A549 (cell line): ENCODE measurements at regions not wholly inside any gene's neighbourhood (a gene's known extent, or its start where the extent isn't known, plus 50 kb on each side); places are given as distances from the start of the nearest gene placed in this dataset.

Experiments
- ATAC-seq, 2 experiments: fragments of 200-7000 bp in 1 of 2; fragments of >200 bp in 1 of 2; cut with Nextera tagmentation in 1 of 2; cut with Tn5 transposase in 1 of 2; 3 replicates each; pipeline versions ENCODE4 v1.8.0 to v1.9.1; 2018 to 2020; ENCODE audit warnings: mild to moderate bottlenecking in 1 of 2, moderate library complexity in 1 of 2
- CTCF ChIA-PET: fragments of 300-600 bp; sonication (Branson Sonifier 250); formaldehyde crosslinking; extraction: SDS; loops from one replicate; lab custom pipeline; 2021; ENCODE audit warnings: antibody characterized with exemption, inconsistent platforms; lab: Yijun Ruan, JAX
- POLR2A ChIA-PET: fragments of 350-600 bp; formaldehyde crosslinking; extraction: SDS; loops from one replicate; lab custom pipeline; 2021; ENCODE audit warnings: antibody characterized with exemption, inconsistent platforms; lab: Yijun Ruan, JAX
- DNase-seq, 2 experiments: peaks; one replicate each; pipeline versions ENCODE4 v3.0.0 to v3.0.0-alpha.2; 2011 to 2016; ENCODE audit warnings: low read depth in 1 of 2, low spot score in 1 of 2
- FAIRE-seq: peaks from 2 replicates; lab custom pipeline; 2011; peaks lifted over from hg19 to GRCh38; lab: Jason Lieb, UNC
- H3K27ac ChIP-seq, 2 experiments: fragments of >200 bp; sonication (Bioruptor Twin); formaldehyde crosslinking; 3 replicates each; pipeline ENCODE4 v1.5.1; 2016 to 2017
- H3K4me1 ChIP-seq: fragments of >200 bp; sonication (Bioruptor Twin); formaldehyde crosslinking; 3 replicates; pipeline ENCODE4 v1.6.1; 2016
- H3K4me2 ChIP-seq: fragments of >200 bp; sonication (Bioruptor Twin); formaldehyde crosslinking; 3 replicates; pipeline ENCODE4 v1.6.1; 2016
- H3K4me3 ChIP-seq: fragments of >200 bp; sonication (Bioruptor Twin); formaldehyde crosslinking; 3 replicates; pipeline ENCODE4 v1.5.1; 2016
- H3K9me3 ChIP-seq: fragments of >200 bp; sonication (Bioruptor Twin); formaldehyde crosslinking; 3 replicates; pipeline ENCODE4 v1.6.1; 2016
- CEBPB ChIP-seq, 2 experiments: fragments of >200 bp in 1 of 2; sonication (Bioruptor Twin) in 1 of 2; formaldehyde crosslinking in 1 of 2; IDR thresholded peaks; 2 replicates each; pipeline ENCODE4 v1.6.1; 2012 to 2016
- CHD2 ChIP-seq: fragments of 150-350 bp; IDR thresholded peaks from 2 replicates; pipeline ENCODE4 v1.6.1; 2014; ENCODE audit warnings: low read length; ENCODE audit not compliant: partially characterized antibody
- EP300 ChIP-seq, 2 experiments: fragments of >200 bp; sonication (Bioruptor Twin); formaldehyde crosslinking; IDR thresholded peaks; 2 replicates in 1 of 2; 3 replicates in 1 of 2; pipeline ENCODE4 v1.6.1; 2016 to 2017
- HDAC2 ChIP-seq: fragments of 200-600 bp; sonication (generic); IDR thresholded peaks from 2 replicates; pipeline ENCODE4 v1.6.1; 2016
- HEYL ChIP-seq: fragments of 250-450 bp; sonication (Bioruptor Pico); IDR thresholded peaks from 2 replicates; pipeline ENCODE4 v1.8.0; 2021; ENCODE audit warnings: mild to moderate bottlenecking, moderate library complexity
- HOXA7 ChIP-seq: fragments of 250-450 bp; sonication (Bioruptor Pico); IDR thresholded peaks from 2 replicates; pipeline ENCODE4 v1.5.0; 2020; ENCODE audit warnings: mild to moderate bottlenecking, moderate library complexity
- JUNB ChIP-seq: fragments of >200 bp; sonication (Bioruptor Twin); formaldehyde crosslinking; IDR thresholded peaks from 2 replicates; pipeline ENCODE4 v1.6.1; 2016
- KDM1A ChIP-seq: fragments of 200-600 bp; sonication (generic); IDR thresholded peaks from 2 replicates; pipeline ENCODE4 v1.6.1; 2016; ENCODE audit warnings: low read depth, mild to moderate bottlenecking
- KDM5A ChIP-seq: fragments of 200-600 bp; sonication (generic); IDR thresholded peaks from 2 replicates; pipeline ENCODE4 v1.6.1; 2016; ENCODE audit warnings: antibody characterized with exemption, mild to moderate bottlenecking
- MAFK ChIP-seq: fragments of 450-650 bp; IDR thresholded peaks from 2 replicates; pipeline ENCODE4 v1.6.1; 2014; ENCODE audit not compliant: partially characterized antibody
- MYC ChIP-seq: IDR thresholded peaks from 2 replicates; pipeline ENCODE4 v1.6.1; 2012; ENCODE audit warnings: mild to moderate bottlenecking, inconsistent platforms, low read length, improper control_type of control experiment, borderline replicate concordance
- NFE2L2 ChIP-seq: fragments of 150-350 bp; conservative IDR thresholded peaks from 2 replicates; pipeline ENCODE4 v1.6.1; 2014; ENCODE audit warnings: low read length
- NPAS2 ChIP-seq: fragments of 250-450 bp; sonication (Bioruptor Pico); IDR thresholded peaks from 2 replicates; pipeline ENCODE4 v1.8.0; 2022; ENCODE audit warnings: mild to moderate bottlenecking, moderate library complexity, borderline replicate concordance
- NR3C1 ChIP-seq: fragments of >200 bp; sonication (Bioruptor Twin); formaldehyde crosslinking; IDR thresholded peaks from 3 replicates; pipeline ENCODE4 v1.6.1; 2017
- POLR2AphosphoS2 ChIP-seq: conservative IDR thresholded peaks from 2 replicates; pipeline ENCODE4 v1.6.1; 2012; ENCODE audit warnings: low read length, improper control_type of control experiment, inconsistent platforms
- RFX5 ChIP-seq: fragments of 450-650 bp; IDR thresholded peaks from 2 replicates; pipeline ENCODE4 v1.7.1; 2014; ENCODE audit warnings: antibody characterized with exemption, mild to moderate bottlenecking, moderate library complexity
- SMC3 ChIP-seq: fragments of >200 bp; sonication (Bioruptor Twin); formaldehyde crosslinking; IDR thresholded peaks from 3 replicates; pipeline ENCODE4 v1.6.1; 2018; ENCODE audit warnings: inconsistent platforms
- TFCP2L1 ChIP-seq: fragments of 250-450 bp; sonication (Bioruptor Pico); IDR thresholded peaks from 2 replicates; pipeline ENCODE4 v1.5.0; 2021; ENCODE audit warnings: mild to moderate bottlenecking
- TP53 ChIP-seq: fragments of 250-450 bp; sonication (Bioruptor Pico); IDR thresholded peaks from 2 replicates; pipeline ENCODE4 v1.5.0; 2021; ENCODE audit warnings: mild to moderate bottlenecking, moderate library complexity
- ZC3H11A ChIP-seq: fragments of 450-650 bp; IDR thresholded peaks from 2 replicates; pipeline ENCODE4 v1.6.1; 2014; ENCODE audit warnings: antibody characterized with exemption, mild to moderate bottlenecking
- ZFP36 ChIP-seq: fragments of 450-650 bp; IDR thresholded peaks from 2 replicates; pipeline ENCODE4 v1.6.1; 2014; ENCODE audit warnings: borderline replicate concordance; ENCODE audit not compliant: partially characterized antibody
- WGBS: methylation state at CpG from one replicate; pipeline ENCODE4 v1.1.6; 2017; ENCODE audit errors: missing lambda C conversion rate; 5-methylcytosine and 5-hydroxymethylcytosine counted together
- TF ChIP-seq, protein P1 (sequence below): fragments of 150-350 bp; IDR thresholded peaks from 2 replicates; pipeline ENCODE4 v1.6.1; 2014; ENCODE audit warnings: low read depth, mild to moderate bottlenecking, low read length
- TF ChIP-seq, protein P2 (sequence below): fragments of >200 bp; sonication (Bioruptor Twin); formaldehyde crosslinking; IDR thresholded peaks from 3 replicates; pipeline ENCODE4 v1.6.1; 2016
- TF ChIP-seq, protein P3 (sequence below): fragments of 450-650 bp; IDR thresholded peaks from 2 replicates; pipeline ENCODE4 v1.6.1; 2014; ENCODE audit warnings: antibody characterized with exemption
- TF ChIP-seq, protein P4 (sequence below): fragments of >200 bp; sonication (Bioruptor Twin); formaldehyde crosslinking; IDR thresholded peaks from 2 replicates; pipeline ENCODE4 v1.6.1; 2016
- TF ChIP-seq, protein P5 (sequence below): IDR thresholded peaks from 2 replicates; pipeline ENCODE4 v1.6.1; 2012
- TF ChIP-seq, protein P6 (sequence below): IDR thresholded peaks from 2 replicates; pipeline ENCODE4 v1.6.1; 2012; ENCODE audit warnings: low read depth, borderline replicate concordance
- TF ChIP-seq, protein P7 (sequence below): IDR thresholded peaks from 2 replicates; pipeline ENCODE4 v1.6.1; 2012

DNA sequence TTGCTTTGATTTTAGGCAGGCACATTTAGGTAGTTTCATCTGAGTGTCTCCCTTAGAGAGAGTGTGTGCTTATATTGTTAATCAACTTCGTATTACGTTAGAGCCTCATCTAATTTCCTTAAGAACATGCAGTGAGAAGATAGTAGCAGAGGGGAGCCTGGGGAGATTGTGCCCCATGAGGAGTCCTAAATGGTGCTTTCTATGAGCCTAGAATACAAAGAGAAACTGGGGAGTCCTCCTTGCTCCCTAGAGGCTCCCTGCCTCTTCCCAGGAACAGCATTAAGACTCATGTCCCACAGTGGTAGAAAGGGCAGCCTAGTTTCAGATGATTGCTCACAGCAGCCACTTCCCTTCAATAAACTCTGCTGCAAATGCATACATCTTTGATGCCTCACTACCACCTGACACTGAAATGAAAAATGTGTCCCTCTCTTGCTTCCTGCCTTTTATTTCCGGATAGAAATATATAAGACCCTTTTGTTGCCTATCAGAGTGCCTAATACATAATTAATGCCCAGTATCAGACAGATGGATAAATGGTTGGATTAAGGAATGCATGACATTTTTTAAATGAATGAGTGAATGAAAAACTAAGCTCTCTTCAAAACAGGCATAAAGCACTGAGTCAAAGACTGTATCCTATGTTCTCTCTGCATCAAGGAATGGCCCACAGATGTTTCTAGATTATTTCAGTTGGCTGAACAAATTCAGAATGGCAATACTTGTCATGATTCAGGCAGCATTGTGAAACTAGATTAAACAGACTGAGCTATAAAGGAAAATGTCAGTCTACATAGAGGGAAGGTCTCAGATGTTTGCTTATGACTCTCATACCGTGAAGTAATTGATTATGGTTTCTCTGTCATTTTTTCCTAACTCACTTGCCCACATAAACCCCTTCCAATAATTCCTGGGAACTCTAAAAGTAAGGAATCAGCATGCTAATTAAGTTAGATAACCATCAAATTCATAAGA is 362.1 kb downstream of the LRRC3B start (continued):
- TF ChIP-seq POLR2AphosphoS2 (no peak), JUNB (no peak), RFX5 (no peak), TP53 (CRISPR knock-in tag) (no peak)
- TF ChIP-seq, protein P1, sequence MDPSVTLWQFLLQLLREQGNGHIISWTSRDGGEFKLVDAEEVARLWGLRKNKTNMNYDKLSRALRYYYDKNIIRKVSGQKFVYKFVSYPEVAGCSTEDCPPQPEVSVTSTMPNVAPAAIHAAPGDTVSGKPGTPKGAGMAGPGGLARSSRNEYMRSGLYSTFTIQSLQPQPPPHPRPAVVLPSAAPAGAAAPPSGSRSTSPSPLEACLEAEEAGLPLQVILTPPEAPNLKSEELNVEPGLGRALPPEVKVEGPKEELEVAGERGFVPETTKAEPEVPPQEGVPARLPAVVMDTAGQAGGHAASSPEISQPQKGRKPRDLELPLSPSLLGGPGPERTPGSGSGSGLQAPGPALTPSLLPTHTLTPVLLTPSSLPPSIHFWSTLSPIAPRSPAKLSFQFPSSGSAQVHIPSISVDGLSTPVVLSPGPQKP: no peak
- TF ChIP-seq, protein P2, sequence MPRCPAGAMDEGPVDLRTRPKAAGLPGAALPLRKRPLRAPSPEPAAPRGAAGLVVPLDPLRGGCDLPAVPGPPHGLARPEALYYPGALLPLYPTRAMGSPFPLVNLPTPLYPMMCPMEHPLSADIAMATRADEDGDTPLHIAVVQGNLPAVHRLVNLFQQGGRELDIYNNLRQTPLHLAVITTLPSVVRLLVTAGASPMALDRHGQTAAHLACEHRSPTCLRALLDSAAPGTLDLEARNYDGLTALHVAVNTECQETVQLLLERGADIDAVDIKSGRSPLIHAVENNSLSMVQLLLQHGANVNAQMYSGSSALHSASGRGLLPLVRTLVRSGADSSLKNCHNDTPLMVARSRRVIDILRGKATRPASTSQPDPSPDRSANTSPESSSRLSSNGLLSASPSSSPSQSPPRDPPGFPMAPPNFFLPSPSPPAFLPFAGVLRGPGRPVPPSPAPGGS: no peak
- TF ChIP-seq, protein P3, sequence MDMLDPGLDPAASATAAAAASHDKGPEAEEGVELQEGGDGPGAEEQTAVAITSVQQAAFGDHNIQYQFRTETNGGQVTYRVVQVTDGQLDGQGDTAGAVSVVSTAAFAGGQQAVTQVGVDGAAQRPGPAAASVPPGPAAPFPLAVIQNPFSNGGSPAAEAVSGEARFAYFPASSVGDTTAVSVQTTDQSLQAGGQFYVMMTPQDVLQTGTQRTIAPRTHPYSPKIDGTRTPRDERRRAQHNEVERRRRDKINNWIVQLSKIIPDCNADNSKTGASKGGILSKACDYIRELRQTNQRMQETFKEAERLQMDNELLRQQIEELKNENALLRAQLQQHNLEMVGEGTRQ: no peak
- TF ChIP-seq, all 56 proteins: peak for 0

DNA sequence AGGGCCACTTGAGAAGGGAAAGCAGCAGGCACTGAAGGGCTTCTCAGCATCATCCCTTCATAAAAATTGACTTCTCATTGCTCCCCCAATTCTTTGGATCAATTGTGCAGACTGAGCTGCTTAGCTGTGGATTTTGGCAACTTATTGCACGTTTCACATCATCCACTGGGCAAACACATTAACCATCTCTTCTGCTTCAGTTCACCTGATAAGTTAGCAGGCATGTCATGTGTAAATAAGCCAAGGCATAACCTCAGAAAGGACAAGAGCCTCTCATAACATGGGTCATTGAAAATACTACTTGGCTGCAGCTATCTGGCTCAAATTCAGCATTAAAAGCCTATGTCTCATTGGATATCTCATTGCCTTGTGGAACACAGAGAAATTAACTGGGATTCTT is 366.5 kb downstream of the LRRC3B start:
- ChIA-PET CTCF (no interaction called here), POLR2A (no interaction called here)
- Histone ChIP-seq H3K4me2 (no peak overlapping the region), H3K4me3 (no peak overlapping the region), H3K4me1 (no peaks in the 10 kb centered on the region), H3K9me3 (no peaks in the 10 kb centered on the region), H3K27ac (no peak overlapping the region)
- FAIRE-seq (no peak), ATAC-seq (no peak), DNase-seq (no peak)
- TF ChIP-seq NPAS2 (CRISPR knock-in tag) (no peak), KDM5A (no peak), HEYL (CRISPR knock-in tag) (no peak), MYC (no peak), NFE2L2 (no peak), MAFK (no peak), EP300 (IDR thresholded peaks at IDR 0.05) (no peak), ZFP36 (no peak), TFCP2L1 (no peak), NR3C1 (no peak), SMC3 (no peak)
- TF ChIP-seq, protein P2: no peak
- TF ChIP-seq, protein P4, sequence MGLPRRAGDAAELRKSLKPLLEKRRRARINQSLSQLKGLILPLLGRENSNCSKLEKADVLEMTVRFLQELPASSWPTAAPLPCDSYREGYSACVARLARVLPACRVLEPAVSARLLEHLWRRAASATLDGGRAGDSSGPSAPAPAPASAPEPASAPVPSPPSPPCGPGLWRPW: no peak
- 0% methylated on average over 1 of the region's 1 CpG for WGBS

DNA sequence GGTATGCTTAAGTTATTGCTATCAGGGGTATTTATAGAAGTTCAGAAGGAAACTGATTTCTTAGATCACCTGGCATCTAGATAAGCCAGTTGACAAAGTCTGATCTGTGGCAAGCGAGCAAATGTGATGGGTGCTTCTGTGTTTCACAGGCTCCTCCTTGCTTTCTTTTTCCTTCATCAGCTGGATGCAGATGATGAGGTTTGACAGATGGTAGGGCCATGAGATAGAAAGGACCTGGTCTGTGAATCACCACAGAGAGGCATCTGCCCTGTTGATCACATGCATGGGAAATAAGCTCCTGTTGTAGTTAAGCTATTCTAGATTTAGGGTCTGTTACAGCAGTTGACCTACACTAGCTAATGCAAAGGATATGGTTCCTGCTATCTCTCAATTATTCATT is 372.0 kb downstream of the NEK10 start:
- 0% methylated on average over 1 of the region's 1 CpG for WGBS
- FAIRE-seq (no peak), ATAC-seq (no peak), DNase-seq (no peak)
- ChIA-PET POLR2A (no interaction called here), CTCF (interaction anchor here (0.5 kb wide), 1 partner anchor 441 kb away, joined by 3 read pairs; no protein-coding TSS in a partner anchor)
- H3K4me1 ChIP-seq: no peaks in the 10 kb centered on the region
- H3K4me3 ChIP-seq: no peak overlapping the region
- no peak overlapping the region for H3K4me2 ChIP-seq
- no peaks in the 10 kb centered on the region for H3K9me3 ChIP-seq
- no peak overlapping the region for H3K27ac ChIP-seq
- TF ChIP-seq EP300 (IDR thresholded peaks at IDR 0.05) (no peak), KDM1A (no peak), ZFP36 (no peak), ZC3H11A (no peak), CHD2 (no peak), NFE2L2 (no peak), CEBPB (IDR thresholded peaks at IDR 0.05) (no peak), HOXA7 (no peak), HDAC2 (no peak)
- TF ChIP-seq, protein P5, sequence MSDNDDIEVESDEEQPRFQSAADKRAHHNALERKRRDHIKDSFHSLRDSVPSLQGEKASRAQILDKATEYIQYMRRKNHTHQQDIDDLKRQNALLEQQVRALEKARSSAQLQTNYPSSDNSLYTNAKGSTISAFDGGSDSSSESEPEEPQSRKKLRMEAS: no peak
- TF ChIP-seq, protein P3: no peak
- TF ChIP-seq, protein P6, sequence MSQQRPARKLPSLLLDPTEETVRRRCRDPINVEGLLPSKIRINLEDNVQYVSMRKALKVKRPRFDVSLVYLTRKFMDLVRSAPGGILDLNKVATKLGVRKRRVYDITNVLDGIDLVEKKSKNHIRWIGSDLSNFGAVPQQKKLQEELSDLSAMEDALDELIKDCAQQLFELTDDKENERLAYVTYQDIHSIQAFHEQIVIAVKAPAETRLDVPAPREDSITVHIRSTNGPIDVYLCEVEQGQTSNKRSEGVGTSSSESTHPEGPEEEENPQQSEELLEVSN: no peak
- TF ChIP-seq, protein P7, sequence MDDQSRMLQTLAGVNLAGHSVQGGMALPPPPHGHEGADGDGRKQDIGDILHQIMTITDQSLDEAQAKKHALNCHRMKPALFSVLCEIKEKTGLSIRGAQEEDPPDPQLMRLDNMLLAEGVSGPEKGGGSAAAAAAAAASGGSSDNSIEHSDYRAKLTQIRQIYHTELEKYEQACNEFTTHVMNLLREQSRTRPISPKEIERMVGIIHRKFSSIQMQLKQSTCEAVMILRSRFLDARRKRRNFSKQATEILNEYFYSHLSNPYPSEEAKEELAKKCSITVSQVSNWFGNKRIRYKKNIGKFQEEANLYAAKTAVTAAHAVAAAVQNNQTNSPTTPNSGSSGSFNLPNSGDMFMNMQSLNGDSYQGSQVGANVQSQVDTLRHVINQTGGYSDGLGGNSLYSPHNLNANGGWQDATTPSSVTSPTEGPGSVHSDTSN: no peak
